H9 (cell line): ENCODE measurements at regions not wholly inside any gene's neighbourhood (a gene's known extent, or its start where the extent isn't known, plus 50 kb on each side); places are given as distances from the start of the nearest gene placed in this dataset.

Source experiments
- DNase-seq: peaks from one replicate; pipeline ENCODE4 v3.0.0-alpha.2; 2017
- H2AFZ ChIP-seq: one replicate; pipeline ENCODE4 v1.6.1; 2013; ENCODE audit warnings: mild to moderate bottlenecking, low read length, control low read depth, moderate library complexity
- H2AK5ac ChIP-seq: 2 replicates; pipeline ENCODE4 v1.6.1; 2013; ENCODE audit warnings: low read length, control low read depth, mixed read lengths; ENCODE audit not compliant: insufficient read length
- H2BK120ac ChIP-seq: one replicate; pipeline ENCODE4 v1.6.1; 2013; ENCODE audit warnings: low read depth, mild to moderate bottlenecking, low read length, control low read depth, inconsistent platforms; ENCODE audit not compliant: poor library complexity, severe bottlenecking
- H2BK12ac ChIP-seq: 2 replicates; pipeline ENCODE4 v1.6.1; 2013; ENCODE audit warnings: low read length, control low read depth, mixed read lengths, low read depth; ENCODE audit not compliant: insufficient read length
- H2BK15ac ChIP-seq: 2 replicates; pipeline ENCODE4 v1.6.1; 2013; ENCODE audit warnings: low read depth, low read length, control low read depth
- H2BK20ac ChIP-seq: one replicate; pipeline ENCODE4 v1.6.1; 2013; ENCODE audit warnings: low read depth, mild to moderate bottlenecking, low read length, control low read depth, inconsistent platforms; ENCODE audit not compliant: poor library complexity, severe bottlenecking
- H2BK5ac ChIP-seq: 2 replicates; pipeline ENCODE4 v1.6.1; 2013; ENCODE audit warnings: low read length, control low read depth, mixed read lengths; ENCODE audit not compliant: insufficient read length
- H3K14ac ChIP-seq: 2 replicates; pipeline ENCODE4 v1.6.1; 2013; ENCODE audit warnings: low read length, control low read depth; ENCODE audit not compliant: insufficient read depth
- H3K18ac ChIP-seq: 2 replicates; pipeline ENCODE4 v1.6.1; 2013; ENCODE audit warnings: low read depth, mild to moderate bottlenecking, mixed read lengths, low read length, control low read depth; ENCODE audit not compliant: insufficient read length
- H3K23ac ChIP-seq: 2 replicates; pipeline ENCODE4 v1.6.1; 2013; ENCODE audit warnings: low read length, control low read depth, mixed read lengths, low read depth; ENCODE audit not compliant: insufficient read length
- H3K23me2 ChIP-seq: 2 replicates; pipeline ENCODE4 v1.6.1; 2013; ENCODE audit warnings: low read depth, mild to moderate bottlenecking, mixed read lengths, low read length, control low read depth; ENCODE audit not compliant: insufficient read length, poor library complexity, severe bottlenecking
- H3K27ac ChIP-seq: 2 replicates; pipeline ENCODE4 v1.5.1; 2013; ENCODE audit warnings: low read length, control low read depth, mixed read lengths, low read depth; ENCODE audit not compliant: insufficient read length
- H3K27me3 ChIP-seq: 2 replicates; pipeline ENCODE4 v1.6.1; 2013; ENCODE audit warnings: low read length, control low read depth, inconsistent platforms; ENCODE audit not compliant: insufficient read depth
- H3K4ac ChIP-seq: 2 replicates; pipeline ENCODE4 v1.6.1; 2013; ENCODE audit warnings: low read depth, mild to moderate bottlenecking, control low read depth, inconsistent platforms, low read length, moderate library complexity
- H3K4me1 ChIP-seq: 2 replicates; pipeline ENCODE4 v1.6.1; 2013; ENCODE audit warnings: low read length, control low read depth, inconsistent platforms; ENCODE audit not compliant: insufficient read depth
- H3K4me2 ChIP-seq: 2 replicates; pipeline ENCODE4 v1.6.1; 2013; ENCODE audit warnings: low read length, control low read depth, mixed read lengths; ENCODE audit not compliant: insufficient read length, insufficient read depth
- H3K56ac ChIP-seq: 2 replicates; pipeline ENCODE4 v1.6.1; 2013; ENCODE audit warnings: low read depth, mild to moderate bottlenecking, mixed read lengths, low read length, control low read depth; ENCODE audit not compliant: insufficient read length
- H3K79me1 ChIP-seq: 2 replicates; pipeline ENCODE4 v1.6.1; 2013; ENCODE audit warnings: low read depth, mild to moderate bottlenecking, moderate library complexity, low read length, control low read depth, inconsistent platforms; ENCODE audit not compliant: insufficient read depth, poor library complexity, severe bottlenecking
- H3K79me2 ChIP-seq: 2 replicates; pipeline ENCODE4 v1.6.1; 2013; ENCODE audit warnings: low read length, control low read depth, inconsistent platforms; ENCODE audit not compliant: insufficient read depth
- H3K9ac ChIP-seq: 2 replicates; pipeline ENCODE4 v1.6.1; 2013; ENCODE audit warnings: low read length, control low read depth, mixed read lengths; ENCODE audit not compliant: insufficient read length; ENCODE audit errors: extremely low read depth
- H3K9me3 ChIP-seq: one replicate; pipeline ENCODE4 v1.6.1; 2013; ENCODE audit warnings: low read depth, low read length, inconsistent platforms; ENCODE audit not compliant: control insufficient read depth
- H3T11ph ChIP-seq: one replicate; pipeline ENCODE4 v1.6.1; 2013; ENCODE audit warnings: mild to moderate bottlenecking, low read length, control low read depth, inconsistent platforms
- H4K20me1 ChIP-seq: one replicate; pipeline ENCODE4 v1.6.1; 2013; ENCODE audit not compliant: control insufficient read depth, insufficient read length, insufficient read depth
- H4K5ac ChIP-seq: 2 replicates; pipeline ENCODE4 v1.6.1; 2013; ENCODE audit warnings: low read depth, mild to moderate bottlenecking, mixed read lengths, low read length, control low read depth; ENCODE audit not compliant: insufficient read length
- H4K8ac ChIP-seq: replicated peaks from 2 replicates; pipeline ENCODE4 v1.6.1; 2013; ENCODE audit warnings: low read length, control low read depth, mixed read lengths, low read depth; ENCODE audit not compliant: insufficient read length
- H4K91ac ChIP-seq: 2 replicates; pipeline ENCODE4 v1.6.1; 2013; ENCODE audit warnings: low read depth, mild to moderate bottlenecking, moderate library complexity, mixed read lengths, low read length, control low read depth; ENCODE audit not compliant: insufficient read length
- H3K27ac Mint-ChIP-seq, 3 experiments: 2 replicates in 2 of 3; 3 replicates in 1 of 3; pipeline ENCODE4 v1.8.0; 2020 to 2021; ENCODE audit warnings: mixed read lengths in 3 of 3, mild to moderate bottlenecking in 1 of 3, moderate library complexity in 1 of 3
- H3K27me3 Mint-ChIP-seq: 2 replicates; pipeline ENCODE4 v1.8.0; 2021; ENCODE audit warnings: low read depth, mild to moderate bottlenecking, moderate library complexity, mixed read lengths
- H3K36me3 Mint-ChIP-seq, 3 experiments: 2 replicates in 2 of 3; 3 replicates in 1 of 3; pipeline ENCODE4 v1.8.0; 2020 to 2021; ENCODE audit warnings: low read depth in 3 of 3, mixed read lengths in 3 of 3; ENCODE audit not compliant: insufficient read depth in 1 of 3
- H3K4me1 Mint-ChIP-seq, 2 experiments: 2 replicates each; pipeline ENCODE4 v1.8.0; 2020; ENCODE audit warnings: mixed read lengths in 2 of 2
- H3K4me3 Mint-ChIP-seq, 2 experiments: 2 replicates in 1 of 2; 3 replicates in 1 of 2; pipeline ENCODE4 v1.8.0; 2020 to 2021; ENCODE audit warnings: mild to moderate bottlenecking in 2 of 2, mixed read lengths in 2 of 2, moderate library complexity in 1 of 2
- H3K9me3 Mint-ChIP-seq, 2 experiments: 2 replicates in 1 of 2; 3 replicates in 1 of 2; pipeline ENCODE4 v1.8.0; 2020; ENCODE audit warnings: mild to moderate bottlenecking in 2 of 2, mixed read lengths in 2 of 2, moderate library complexity in 1 of 2
- WGBS: extraction: QIAGEN DNeasy Blood & Tissue Kit; methylation state at CpG from one replicate; pipeline ENCODE4 v1.1.7; 2013; ENCODE audit warnings: missing lambda C conversion rate, low lambda C conversion rate, mixed read lengths; ENCODE audit not compliant: insufficient read length; ENCODE audit errors: extremely low coverage; 5-methylcytosine and 5-hydroxymethylcytosine counted together
- TF ChIP-seq, protein P1 (sequence below): fragments of 200-600 bp; sonication (generic); conservative IDR thresholded peaks from 3 replicates; pipeline ENCODE4 v1.8.0; 2021; ENCODE audit warnings: antibody characterized with exemption, mild to moderate bottlenecking

DNA sequence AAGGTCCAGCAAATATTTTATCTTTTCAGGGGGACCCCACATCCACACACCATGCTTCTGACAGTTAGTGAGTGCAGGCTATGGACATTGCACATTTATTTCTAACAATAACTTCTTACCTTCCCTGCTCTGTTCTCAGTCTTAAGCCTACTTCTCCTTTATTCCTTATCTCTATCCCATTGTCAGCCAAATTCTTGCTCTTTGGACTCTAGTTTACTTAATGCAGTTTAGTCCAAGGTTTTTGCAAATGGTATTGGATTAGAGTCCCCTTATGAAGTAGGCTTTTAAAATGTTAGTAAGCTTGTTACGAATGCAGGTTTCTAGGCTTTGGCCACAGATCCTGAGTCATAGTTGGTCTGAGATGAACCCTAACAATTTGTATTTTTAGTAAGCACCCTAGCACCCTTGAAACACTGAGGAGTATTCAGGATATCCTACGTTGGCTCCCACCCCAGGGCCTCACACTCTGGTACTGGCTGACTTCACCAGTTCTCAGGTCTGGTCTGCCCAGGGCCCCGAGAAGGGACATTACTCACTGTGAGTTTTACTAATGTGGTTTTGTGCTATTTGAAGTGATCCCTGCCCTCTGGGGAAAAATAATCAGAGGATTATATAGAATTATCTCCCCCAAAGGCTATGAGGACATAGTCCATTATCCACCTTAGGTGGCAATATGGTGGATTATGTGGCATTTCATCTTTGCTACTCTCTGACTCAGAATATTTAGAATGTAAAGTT is 239.5 kb downstream of the TGFB2 start:
- Histone ChIP-seq H3K23ac (no peak overlapping the region), H3K4me1 (peaks cover 2% of the 10 kb centered on the region; the same call in 1 of the 2 replicates), H4K8ac (no peak overlapping the region), H3K9ac (no peak overlapping the region), H3K23me2 (no peaks in the 10 kb centered on the region), H2AFZ (no peak overlapping the region), H4K20me1 (no peaks in the 10 kb centered on the region), H3K18ac (no peak overlapping the region), H2BK120ac (no peak overlapping the region), H3K79me1 (no peaks in the 10 kb centered on the region), H3K27me3 (no peaks in the 10 kb centered on the region), H3K4ac (no peak overlapping the region), H3K4me2 (no peak overlapping the region), H2AK5ac (no peak overlapping the region), H3K79me2 (no peaks in the 10 kb centered on the region), H4K5ac (no peak overlapping the region), H3K27ac (no peak overlapping the region), H2BK12ac (no peak overlapping the region), H2BK15ac (no peak overlapping the region), H2BK20ac (no peak overlapping the region), H3T11ph (no peak overlapping the region), H2BK5ac (no peak overlapping the region), H3K56ac (no peak overlapping the region), H4K91ac (no peak overlapping the region), H3K9me3 (no peaks in the 10 kb centered on the region), H3K14ac (no peak overlapping the region)
- TF ChIP-seq, protein P1, sequence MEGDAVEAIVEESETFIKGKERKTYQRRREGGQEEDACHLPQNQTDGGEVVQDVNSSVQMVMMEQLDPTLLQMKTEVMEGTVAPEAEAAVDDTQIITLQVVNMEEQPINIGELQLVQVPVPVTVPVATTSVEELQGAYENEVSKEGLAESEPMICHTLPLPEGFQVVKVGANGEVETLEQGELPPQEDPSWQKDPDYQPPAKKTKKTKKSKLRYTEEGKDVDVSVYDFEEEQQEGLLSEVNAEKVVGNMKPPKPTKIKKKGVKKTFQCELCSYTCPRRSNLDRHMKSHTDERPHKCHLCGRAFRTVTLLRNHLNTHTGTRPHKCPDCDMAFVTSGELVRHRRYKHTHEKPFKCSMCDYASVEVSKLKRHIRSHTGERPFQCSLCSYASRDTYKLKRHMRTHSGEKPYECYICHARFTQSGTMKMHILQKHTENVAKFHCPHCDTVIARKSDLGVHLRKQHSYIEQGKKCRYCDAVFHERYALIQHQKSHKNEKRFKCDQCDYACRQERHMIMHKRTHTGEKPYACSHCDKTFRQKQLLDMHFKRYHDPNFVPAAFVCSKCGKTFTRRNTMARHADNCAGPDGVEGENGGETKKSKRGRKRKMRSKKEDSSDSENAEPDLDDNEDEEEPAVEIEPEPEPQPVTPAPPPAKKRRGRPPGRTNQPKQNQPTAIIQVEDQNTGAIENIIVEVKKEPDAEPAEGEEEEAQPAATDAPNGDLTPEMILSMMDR: no peak
- H3K27me3 Mint-ChIP-seq: no peaks in the 10 kb centered on the region
- H3K27ac Mint-ChIP-seq: no peak overlapping the region
- peaks cover 9 to 13% of the 10 kb centered on the region in 2 experiments for H3K4me1 Mint-ChIP-seq
- no CpG with 5 or more reads among the region's 3 CpGs for WGBS
- H3K36me3 Mint-ChIP-seq: peaks cover 6 to 12% (median 8%) of the 10 kb centered on the region in 3 experiments
- no peak for DNase-seq
- H3K4me3 Mint-ChIP-seq: no peak overlapping the region
- H3K9me3 Mint-ChIP-seq: peaks cover 7 to 11% of the 10 kb centered on the region in 2 experiments; a peak in 4 of 5 replicates
